Hepatocyte (in vitro differentiated cells): ENCODE measurements at regions not wholly inside any gene's neighbourhood (a gene's known extent, or its start where the extent isn't known, plus 50 kb on each side); places are given as distances from the start of the nearest gene placed in this dataset.

Experiments
- DNase-seq: peaks from one replicate; pipeline ENCODE4 v3.0.0-alpha.2; 2016; ENCODE audit warnings: low spot score
- H2AFZ ChIP-seq: fragments of 200-600 bp; sonication (generic); 2 replicates; pipeline ENCODE4 v1.6.0; 2016; ENCODE audit warnings: antibody characterized with exemption, mild to moderate bottlenecking
- H3K27ac ChIP-seq: fragments of 200-600 bp; sonication (generic); 2 replicates; pipeline ENCODE4 v1.5.1; 2016; ENCODE audit warnings: mild to moderate bottlenecking
- H3K27me3 ChIP-seq: fragments of 200-600 bp; sonication (generic); 2 replicates; pipeline ENCODE4 v1.6.1; 2016
- H3K36me3 ChIP-seq: fragments of 200-600 bp; sonication (generic); replicated peaks from 2 replicates; pipeline ENCODE4 v1.5.1; 2016; ENCODE audit warnings: low read depth; ENCODE audit not compliant: insufficient read depth
- H3K4me1 ChIP-seq: fragments of 200-600 bp; sonication (generic); 2 replicates; pipeline ENCODE4 v1.5.1; 2016; ENCODE audit warnings: mild to moderate bottlenecking, moderate library complexity; ENCODE audit not compliant: insufficient read depth
- H3K4me2 ChIP-seq: fragments of 200-600 bp; sonication (generic); 2 replicates; pipeline ENCODE4 v1.6.0; 2016
- H3K4me3 ChIP-seq: fragments of 200-600 bp; sonication (generic); 2 replicates; pipeline ENCODE4 v1.5.1; 2016; ENCODE audit warnings: mild to moderate bottlenecking
- H3K79me2 ChIP-seq: fragments of 200-600 bp; sonication (generic); 2 replicates; pipeline ENCODE4 v1.6.0; 2017; ENCODE audit warnings: mild to moderate bottlenecking
- H3K9me2 ChIP-seq: fragments of 200-600 bp; sonication (generic); replicated peaks from 2 replicates; pipeline ENCODE4 v1.6.0; 2017; ENCODE audit warnings: mild to moderate bottlenecking; ENCODE audit not compliant: insufficient read depth
- H3K9me3 ChIP-seq: fragments of 200-600 bp; sonication (generic); 2 replicates; pipeline ENCODE4 v1.5.1; 2016; ENCODE audit warnings: low read depth, mild to moderate bottlenecking
- H4K20me1 ChIP-seq: fragments of 200-600 bp; sonication (generic); 2 replicates; pipeline ENCODE4 v1.6.0; 2016; ENCODE audit warnings: mild to moderate bottlenecking; ENCODE audit not compliant: insufficient read depth, poor library complexity, severe bottlenecking
- EZH2 ChIP-seq: fragments of 200-600 bp; sonication (generic); IDR thresholded peaks from 2 replicates; pipeline ENCODE4 v1.6.1; 2016; ENCODE audit warnings: antibody characterized with exemption, mild to moderate bottlenecking, borderline replicate concordance
- EZH2phosphoT487 ChIP-seq: fragments of 200-600 bp; sonication (generic); IDR thresholded peaks from one replicate; pipeline ENCODE4 v1.6.1; 2018; ENCODE audit warnings: antibody characterized with exemption, mild to moderate bottlenecking, low read depth, moderate library complexity; ENCODE audit not compliant: unreplicated experiment, severe bottlenecking
- WGBS: methylation state at CpG from one replicate; pipeline ENCODE4 v1.1.6; 2016; ENCODE audit warnings: low lambda C conversion rate; ENCODE audit errors: missing lambda C conversion rate; 5-methylcytosine and 5-hydroxymethylcytosine counted together
- TF ChIP-seq, protein P1 (sequence below): fragments of 200-600 bp; sonication (generic); IDR thresholded peaks from 2 replicates; pipeline ENCODE4 v1.5.1; 2016; ENCODE audit warnings: antibody characterized with exemption, mild to moderate bottlenecking; ENCODE audit not compliant: poor library complexity

DNA sequence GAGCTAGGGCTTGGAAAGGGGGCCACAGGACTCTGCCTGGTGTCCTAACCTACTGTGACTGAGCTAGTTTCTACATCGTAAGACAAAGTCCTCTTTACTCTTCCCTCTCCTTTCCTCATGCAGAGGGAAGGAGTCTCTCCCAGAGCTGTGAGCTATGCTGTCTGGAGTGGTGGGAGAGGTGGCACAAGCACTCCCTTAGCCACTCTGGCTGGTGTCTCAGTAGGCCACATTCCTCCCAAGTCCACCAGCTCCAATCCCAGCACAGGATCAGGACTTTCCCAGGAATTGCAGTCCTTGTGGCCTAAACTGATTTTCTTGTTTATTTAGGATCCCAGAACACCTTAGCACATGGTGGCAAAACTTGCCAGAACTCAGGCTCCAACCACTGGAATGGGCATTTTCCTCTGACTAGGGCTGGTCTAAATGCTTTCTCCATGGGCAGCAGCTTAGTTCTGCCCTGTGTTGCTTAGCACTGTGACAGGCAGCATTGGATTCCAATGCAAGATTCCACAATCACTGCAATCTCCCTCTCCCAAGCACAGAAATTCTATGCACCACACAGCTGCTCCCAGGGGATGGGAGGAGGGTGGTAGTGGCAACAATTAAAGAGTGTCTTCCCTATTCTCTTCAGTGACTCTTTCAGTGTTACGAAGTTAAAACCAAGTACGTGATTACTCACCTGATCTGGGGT is 733.3 kb downstream of the HACE1 start:
- H3K4me1 ChIP-seq = no peaks in the 10 kb centered on the region
- TF ChIP-seq, protein P1, sequence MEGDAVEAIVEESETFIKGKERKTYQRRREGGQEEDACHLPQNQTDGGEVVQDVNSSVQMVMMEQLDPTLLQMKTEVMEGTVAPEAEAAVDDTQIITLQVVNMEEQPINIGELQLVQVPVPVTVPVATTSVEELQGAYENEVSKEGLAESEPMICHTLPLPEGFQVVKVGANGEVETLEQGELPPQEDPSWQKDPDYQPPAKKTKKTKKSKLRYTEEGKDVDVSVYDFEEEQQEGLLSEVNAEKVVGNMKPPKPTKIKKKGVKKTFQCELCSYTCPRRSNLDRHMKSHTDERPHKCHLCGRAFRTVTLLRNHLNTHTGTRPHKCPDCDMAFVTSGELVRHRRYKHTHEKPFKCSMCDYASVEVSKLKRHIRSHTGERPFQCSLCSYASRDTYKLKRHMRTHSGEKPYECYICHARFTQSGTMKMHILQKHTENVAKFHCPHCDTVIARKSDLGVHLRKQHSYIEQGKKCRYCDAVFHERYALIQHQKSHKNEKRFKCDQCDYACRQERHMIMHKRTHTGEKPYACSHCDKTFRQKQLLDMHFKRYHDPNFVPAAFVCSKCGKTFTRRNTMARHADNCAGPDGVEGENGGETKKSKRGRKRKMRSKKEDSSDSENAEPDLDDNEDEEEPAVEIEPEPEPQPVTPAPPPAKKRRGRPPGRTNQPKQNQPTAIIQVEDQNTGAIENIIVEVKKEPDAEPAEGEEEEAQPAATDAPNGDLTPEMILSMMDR = no peak
- TF ChIP-seq EZH2phosphoT487 = no peak
- no peak for TF ChIP-seq EZH2
- no peaks in the 10 kb centered on the region for H3K36me3 ChIP-seq
- DNase-seq = no peak
- no peak overlapping the region for H3K27ac ChIP-seq
- 91% methylated on average over 3 of the region's 3 CpGs for WGBS
- no peak overlapping the region for H3K4me3 ChIP-seq
- H4K20me1 ChIP-seq = no peaks in the 10 kb centered on the region
- no peaks in the 10 kb centered on the region for H3K9me2 ChIP-seq
- H3K27me3 ChIP-seq = no peaks in the 10 kb centered on the region
- no peak overlapping the region for H3K4me2 ChIP-seq
- no peak overlapping the region for H2AFZ ChIP-seq
- no peaks in the 10 kb centered on the region for H3K79me2 ChIP-seq
- no peaks in the 10 kb centered on the region for H3K9me3 ChIP-seq

GRCh38 chr6:104123227-104123626 is 736.5 kb downstream of the HACE1 start:
- no peak for TF ChIP-seq EZH2phosphoT487
- TF ChIP-seq, protein P1 = no peak
- no peak for TF ChIP-seq EZH2
- H3K4me2 ChIP-seq = no peak overlapping the region
- 85% methylated on average over 1 of the region's 1 CpG for WGBS
- no peaks in the 10 kb centered on the region for H3K27me3 ChIP-seq
- H3K9me2 ChIP-seq = no peaks in the 10 kb centered on the region
- H3K4me3 ChIP-seq = no peak overlapping the region
- no peak overlapping the region for H3K27ac ChIP-seq
- no peak overlapping the region for H2AFZ ChIP-seq
- H3K79me2 ChIP-seq = no peaks in the 10 kb centered on the region
- no peaks in the 10 kb centered on the region for H3K9me3 ChIP-seq
- H4K20me1 ChIP-seq = no peaks in the 10 kb centered on the region
- DNase-seq = no peak
- no peaks in the 10 kb centered on the region for H3K36me3 ChIP-seq
- H3K4me1 ChIP-seq = no peaks in the 10 kb centered on the region

GRCh38 chr6:104118274-104118673 is 741.4 kb downstream of the HACE1 start:
- Histone ChIP-seq H3K4me3 (no peak overlapping the region), H3K9me3 (no peaks in the 10 kb centered on the region), H3K9me2 (no peaks in the 10 kb centered on the region), H3K79me2 (no peaks in the 10 kb centered on the region), H2AFZ (no peak overlapping the region), H3K36me3 (no peaks in the 10 kb centered on the region), H3K4me1 (no peaks in the 10 kb centered on the region), H3K27ac (no peak overlapping the region), H3K4me2 (no peak overlapping the region), H4K20me1 (no peaks in the 10 kb centered on the region), H3K27me3 (no peaks in the 10 kb centered on the region)
- 82% methylated on average over 4 of the region's 4 CpGs for WGBS
- DNase-seq = no peak
- no peak for TF ChIP-seq EZH2
- TF ChIP-seq, protein P1 = no peak
- no peak for TF ChIP-seq EZH2phosphoT487
